Non-pigmented ciliary epithelial cell (primary cell): ENCODE measurements at regions not wholly inside any gene's neighbourhood (a gene's known extent, or its start where the extent isn't known, plus 50 kb on each side); places are given as distances from the start of the nearest gene placed in this dataset.

Experiments used
- DNase-seq: peaks from one replicate; pipeline ENCODE4 v3.0.0-alpha.2; 2010; ENCODE audit warnings: low read depth

- no peak for DNase-seq
Measured at GRCh38 chr2:236673126-236673822, 103.6 kb downstream of the ACKR3 start.

GRCh38 chr2:236673823-236674185, 104.2 kb downstream of the ACKR3 start:
- no peak for DNase-seq

GRCh38 chr2:236674238-236674637, 104.6 kb downstream of the ACKR3 start:
- no peak for DNase-seq

DNA sequence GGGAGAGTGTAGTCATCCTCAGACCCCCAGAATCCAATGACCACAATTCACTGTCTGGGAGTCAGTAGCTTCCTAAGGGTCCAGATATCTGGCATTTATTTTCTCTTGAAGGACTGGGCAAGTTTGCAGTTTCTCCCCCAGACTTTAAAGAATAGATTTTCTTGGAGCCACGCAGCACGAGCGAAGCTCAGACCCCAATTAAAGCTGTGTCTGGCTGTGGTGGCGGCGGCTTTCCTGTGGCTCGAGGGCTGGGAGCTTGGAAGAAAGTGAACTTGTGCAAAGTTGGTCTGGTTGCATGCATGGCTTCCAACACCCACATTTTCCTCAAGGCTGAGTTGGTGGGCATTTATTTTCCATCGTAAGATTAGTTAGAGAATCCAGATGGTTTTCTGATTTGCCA, 105.0 kb downstream of the ACKR3 start:
- no peak for DNase-seq

DNA sequence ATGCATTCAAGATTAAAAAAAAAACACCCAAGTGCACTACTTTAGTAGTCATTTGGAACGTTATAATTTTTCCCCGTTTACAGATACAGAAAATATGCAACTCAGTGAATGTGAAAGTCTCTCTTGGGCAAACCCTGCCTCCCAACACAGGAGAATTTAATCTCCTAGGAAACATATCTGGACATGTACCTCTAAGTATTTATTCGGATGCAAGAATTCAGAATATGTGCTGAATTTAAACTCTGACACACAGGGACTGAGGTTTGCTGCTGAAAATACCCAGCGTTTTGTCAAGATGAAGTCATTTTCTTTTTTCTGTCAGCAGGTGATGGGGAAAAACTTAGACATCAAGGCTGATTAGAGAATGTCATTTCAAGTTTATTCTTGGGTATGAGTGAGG, 105.4 kb downstream of the ACKR3 start:
- DNase-seq: peak; percentile 45

DNA sequence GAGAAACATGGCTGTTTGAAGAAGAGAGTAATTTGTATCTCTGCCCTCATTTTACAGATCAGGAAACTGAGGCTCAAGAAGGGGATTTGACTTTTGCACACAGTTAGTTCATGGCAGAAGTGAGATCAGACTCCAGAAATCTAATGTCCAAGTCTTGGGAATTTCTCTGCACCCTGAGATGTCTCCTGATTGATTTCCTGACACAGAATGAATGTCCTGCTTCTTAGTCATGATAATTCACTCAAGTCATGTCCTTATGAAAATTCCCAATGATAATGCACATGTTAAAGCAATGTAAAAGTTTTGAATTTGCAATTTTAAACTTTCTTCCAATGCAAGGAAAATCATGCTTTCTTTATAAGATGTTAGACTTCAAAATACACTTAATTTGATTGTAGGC, 105.9 kb downstream of the ACKR3 start:
- no peak for DNase-seq

GRCh38 chr2:236676136-236676873, 106.7 kb downstream of the ACKR3 start:
- no peak for DNase-seq

DNA sequence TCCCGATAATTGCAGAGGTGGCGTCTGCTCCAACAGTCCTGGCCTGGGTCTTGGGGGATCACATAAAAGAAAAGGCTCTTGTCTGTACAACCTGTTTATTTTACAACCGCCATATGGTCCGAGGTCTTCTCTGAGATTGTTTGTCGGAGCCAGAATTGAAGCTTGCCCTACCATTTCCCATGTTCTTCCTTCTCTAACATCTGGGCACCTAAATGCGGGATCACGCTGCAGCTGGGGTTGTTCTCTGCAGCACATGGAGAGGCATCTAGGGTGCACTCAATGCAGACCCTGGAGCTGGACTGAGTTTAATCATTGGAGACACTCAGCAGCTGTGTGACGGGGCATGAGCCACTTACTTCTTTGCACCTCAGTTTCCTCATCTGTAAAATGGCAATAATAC, 107.7 kb downstream of the ACKR3 start:
- DNase-seq: no peak

GRCh38 chr2:236678307-236678975, 108.8 kb downstream of the ACKR3 start:
- no peak for DNase-seq

GRCh38 chr2:236679884-236680860, 110.5 kb downstream of the ACKR3 start:
- DNase-seq: no peak

GRCh38 chr2:236682651-236683422, 113.2 kb downstream of the ACKR3 start:
- DNase-seq: no peak

GRCh38 chr2:236684504-236685256, 115.1 kb downstream of the ACKR3 start:
- no peak for DNase-seq

DNA sequence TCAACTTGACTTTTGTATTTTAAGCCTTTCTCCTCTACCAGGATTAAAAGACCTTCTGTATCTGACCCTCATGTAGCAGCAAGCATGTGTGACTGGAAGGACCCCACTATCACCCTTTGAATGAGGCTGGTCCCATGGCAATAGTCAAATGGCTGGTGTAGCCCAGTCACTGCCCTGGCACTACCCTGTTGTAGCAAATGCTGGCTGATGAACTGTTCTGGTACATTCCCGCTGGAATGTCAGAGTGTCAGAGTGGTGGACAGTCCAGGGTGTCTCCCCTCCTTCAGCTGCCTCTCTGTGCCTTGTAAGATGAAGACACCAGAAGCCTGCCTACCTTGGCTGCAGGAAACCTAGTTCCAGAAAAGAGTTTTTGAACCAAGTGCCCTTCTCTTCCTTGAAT, 115.7 kb downstream of the ACKR3 start:
- DNase-seq: no peak

DNA sequence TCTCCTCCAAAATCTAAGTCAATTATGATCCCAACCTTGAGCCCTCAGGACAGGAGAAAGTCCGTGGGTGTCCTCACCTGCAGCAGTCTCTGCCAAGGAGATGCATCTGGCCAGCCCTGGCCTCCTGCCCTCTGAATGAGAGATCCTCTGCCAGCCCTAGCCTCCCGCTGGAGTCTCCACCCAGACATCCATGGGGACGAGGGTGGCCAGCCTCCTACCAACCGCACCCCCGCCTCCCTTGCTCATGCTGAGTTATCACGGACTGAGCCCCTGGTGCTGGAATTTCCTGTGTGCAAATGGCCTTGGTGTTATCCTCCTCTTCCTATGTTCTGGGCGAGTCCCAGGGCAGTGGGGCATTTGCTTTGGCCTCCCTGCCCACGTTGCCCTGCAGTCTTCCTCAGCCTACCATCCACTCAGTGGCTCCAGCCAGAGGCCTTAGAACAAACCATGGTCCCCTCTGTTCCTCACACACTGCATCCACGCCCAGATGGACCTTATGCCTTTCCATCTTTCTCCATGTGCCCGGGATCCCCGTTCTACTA, 116.4 kb downstream of the ACKR3 start:
- no peak for DNase-seq

GRCh38 chr2:236686561-236686960, 116.9 kb downstream of the ACKR3 start:
- no peak for DNase-seq

GRCh38 chr2:236687296-236687965, 117.8 kb downstream of the ACKR3 start:
- no peak for DNase-seq

- no peak for DNase-seq
Measured at GRCh38 chr2:236688157-236688556, 118.5 kb downstream of the ACKR3 start.

DNA sequence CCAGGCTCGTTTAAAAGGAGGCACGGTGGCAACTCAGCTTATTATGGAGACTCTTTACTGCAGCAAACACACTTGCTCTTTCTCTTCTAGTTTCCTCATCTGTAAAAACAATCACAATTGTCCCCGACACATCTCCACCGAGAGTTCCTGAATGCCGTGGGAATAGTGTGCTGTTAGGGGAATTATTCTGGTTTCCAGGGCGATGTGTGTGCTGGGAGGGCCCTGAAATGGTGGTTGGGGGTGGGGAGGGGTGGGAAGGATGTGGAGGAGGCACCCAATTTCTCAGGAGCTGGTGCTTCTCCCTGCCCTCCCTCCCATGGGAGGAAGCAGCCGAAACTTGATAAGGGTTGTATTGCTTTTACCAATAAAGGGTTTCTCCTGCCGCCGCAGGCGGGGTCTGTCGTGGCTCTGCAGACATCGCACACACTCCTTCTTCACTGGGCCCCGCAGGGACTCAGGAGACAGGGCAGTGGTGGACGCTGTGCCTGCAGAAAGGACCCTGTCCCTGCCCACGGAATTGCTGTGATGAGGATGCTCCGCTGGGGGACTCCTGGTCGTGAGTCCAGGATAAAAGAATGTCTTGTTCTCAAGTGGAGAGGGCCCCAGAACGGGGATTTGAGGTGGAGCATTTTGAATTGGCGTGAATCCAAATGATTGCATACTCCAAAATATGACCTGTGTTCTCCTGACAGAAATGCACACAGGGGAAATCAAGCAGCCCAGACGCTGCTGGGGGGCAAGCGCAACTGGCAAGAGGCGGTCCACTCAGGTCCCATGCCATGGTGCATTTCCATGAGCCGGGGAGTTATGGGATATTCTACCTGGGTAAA, 119.2 kb downstream of the ACKR3 start:
- DNase-seq: no peak

DNA sequence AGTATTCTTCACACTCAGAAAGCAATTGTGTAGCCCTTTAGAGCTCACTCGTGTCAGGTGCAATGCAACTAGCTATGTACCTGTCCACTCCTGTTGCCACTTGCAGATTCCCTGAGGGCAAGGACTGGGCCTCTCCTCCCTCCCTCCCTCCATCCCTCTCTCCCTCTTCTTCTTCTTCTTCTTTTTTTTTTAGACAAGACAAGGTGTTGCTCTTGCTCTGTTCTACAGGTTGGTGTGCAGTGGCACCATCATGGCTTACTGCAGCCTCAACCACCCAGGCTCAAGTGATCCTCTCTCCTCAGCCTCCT, 119.7 kb downstream of the ACKR3 start:
- no peak for DNase-seq
